ENCODE measurements at regions not wholly inside any gene's neighbourhood (a gene's known extent, or its start where the extent isn't known, plus 50 kb on each side); places are given as distances from the start of the nearest gene placed in this dataset.
"Not testable (repeated sequence)": the region's sequence is repeated elsewhere in the genome, so short reads cannot be mapped to it uniquely, and the experiment has no call there.

GRCh38 chr2:175679728-175680127 lies 322.3 kb downstream of the LNPK start:
- Histone ChIP-seq H3K36me3 (ENCODE audit: control insufficient read depth, insufficient read depth, low read length) (no peaks in the 10 kb centered on the region), H3K27ac (no peak overlapping the region), H3K4me2 (ENCODE audit: low read length) (no peak overlapping the region), H3K9ac (no peak overlapping the region), H3K4me1 (peaks cover 14% of the 10 kb centered on the region), H3K27me3 (ENCODE audit: control insufficient read depth, insufficient read depth, low read length) (no peaks in the 10 kb centered on the region), H3K9me3 (ENCODE audit: control insufficient read depth, low read length) (no peaks in the 10 kb centered on the region), H2AFZ (no peak overlapping the region), H3K79me2 (no peaks in the 10 kb centered on the region), H3K4me3 (ENCODE audit: low read depth, low read length) (no peak overlapping the region)
- no peak for TF ChIP-seq CTCF (IDR thresholded peaks at IDR 0.05)

- Histone ChIP-seq H3K4me1 (peaks cover 12% of the 10 kb centered on the region), H3K27me3 (ENCODE audit: control insufficient read depth, insufficient read depth, low read length) (no peaks in the 10 kb centered on the region), H3K9ac (no peak overlapping the region), H3K27ac (no peak overlapping the region), H3K4me3 (ENCODE audit: low read depth, low read length) (no peak overlapping the region), H3K9me3 (ENCODE audit: control insufficient read depth, low read length) (no peaks in the 10 kb centered on the region), H3K36me3 (ENCODE audit: control insufficient read depth, insufficient read depth, low read length) (no peaks in the 10 kb centered on the region), H2AFZ (no peak overlapping the region), H3K79me2 (no peaks in the 10 kb centered on the region), H3K4me2 (ENCODE audit: low read length) (no peak overlapping the region)
- TF ChIP-seq CTCF (IDR thresholded peaks at IDR 0.05): no peak
Measured at GRCh38 chr2:175679231-175679630, 322.8 kb downstream of the LNPK start.

DNA sequence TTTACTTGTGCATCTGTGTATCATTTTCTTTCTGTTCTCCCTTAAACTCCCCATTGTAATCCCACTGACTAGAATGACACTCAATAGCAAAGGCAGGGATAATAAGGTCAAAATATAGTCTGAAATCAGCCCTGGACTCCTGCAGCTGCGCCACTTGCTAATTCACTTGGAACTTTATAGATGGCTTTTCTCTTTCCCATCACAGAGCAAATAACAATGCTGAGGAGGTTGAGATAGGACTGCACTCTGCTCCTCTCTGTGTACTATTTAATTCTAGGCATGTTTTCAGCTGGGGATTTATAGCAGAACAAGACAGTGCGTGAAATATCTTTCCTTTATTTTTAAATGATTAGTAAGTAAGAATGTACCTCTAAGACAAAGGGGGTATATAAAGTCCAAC lies 324.2 kb downstream of the LNPK start:
- Histone ChIP-seq H2AFZ (no peak overlapping the region), H3K36me3 (ENCODE audit: control insufficient read depth, insufficient read depth, low read length) (no peaks in the 10 kb centered on the region), H3K79me2 (no peaks in the 10 kb centered on the region), H3K9me3 (ENCODE audit: control insufficient read depth, low read length) (no peaks in the 10 kb centered on the region), H3K4me2 (ENCODE audit: low read length) (no peak overlapping the region), H3K4me3 (ENCODE audit: low read depth, low read length) (no peak overlapping the region), H3K4me1 (no peaks in the 10 kb centered on the region), H3K27ac (no peak overlapping the region), H3K27me3 (ENCODE audit: control insufficient read depth, insufficient read depth, low read length) (no peaks in the 10 kb centered on the region), H3K9ac (no peak overlapping the region)
- no peak for TF ChIP-seq CTCF (IDR thresholded peaks at IDR 0.05)

DNA sequence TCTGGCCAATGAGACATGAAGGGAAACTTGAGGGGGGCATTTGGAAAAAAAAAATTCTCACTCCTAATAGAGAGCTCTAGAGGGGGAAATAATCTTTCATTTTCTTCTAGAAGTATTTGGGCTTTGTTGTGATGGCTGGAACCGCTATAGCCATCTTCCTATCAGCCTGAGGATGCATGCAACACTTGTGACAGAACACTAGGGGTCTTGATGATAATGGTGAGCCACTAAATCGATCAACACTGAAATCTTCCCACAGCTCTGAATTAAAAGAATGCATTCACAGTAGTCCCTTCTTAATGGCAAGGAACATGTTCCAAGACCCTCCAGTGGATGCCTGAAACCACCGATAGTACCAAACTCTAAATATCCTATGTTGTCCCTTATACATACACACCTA lies 325.3 kb downstream of the LNPK start:
- no peaks in the 10 kb centered on the region for H3K9me3 ChIP-seq (ENCODE audit: control insufficient read depth, low read length)
- H3K9ac ChIP-seq: no peak overlapping the region
- TF ChIP-seq CTCF (IDR thresholded peaks at IDR 0.05): no peak
- H3K4me2 ChIP-seq (ENCODE audit: low read length): no peak overlapping the region
- H3K4me1 ChIP-seq: no peaks in the 10 kb centered on the region
- H3K27me3 ChIP-seq (ENCODE audit: control insufficient read depth, insufficient read depth, low read length): no peaks in the 10 kb centered on the region
- H3K27ac ChIP-seq: no peak overlapping the region
- H3K79me2 ChIP-seq: no peaks in the 10 kb centered on the region
- H2AFZ ChIP-seq: no peak overlapping the region
- H3K4me3 ChIP-seq (ENCODE audit: low read depth, low read length): no peak overlapping the region
- no peaks in the 10 kb centered on the region for H3K36me3 ChIP-seq (ENCODE audit: control insufficient read depth, insufficient read depth, low read length)

- H3K9me3 ChIP-seq (ENCODE audit: control insufficient read depth, low read length); H3K9ac ChIP-seq; H3K4me2 ChIP-seq (ENCODE audit: low read length); H3K36me3 ChIP-seq (ENCODE audit: control insufficient read depth, insufficient read depth, low read length); H3K27ac ChIP-seq; H3K79me2 ChIP-seq; H3K27me3 ChIP-seq (ENCODE audit: control insufficient read depth, insufficient read depth, low read length); H3K4me3 ChIP-seq (ENCODE audit: low read depth, low read length); H2AFZ ChIP-seq; H3K4me1 ChIP-seq: not testable (repeated sequence)
Measured at GRCh38 chr2:175668804-175669203, 333.3 kb downstream of the LNPK start.

Data from parathyroid adenoma (tissue), 2 donors.